GM12801 (cell line): ENCODE measurements at regions not wholly inside any gene's neighbourhood (a gene's known extent, or its start where the extent isn't known, plus 50 kb on each side); places are given as distances from the start of the nearest gene placed in this dataset.

Source experiments
- TF ChIP-seq, protein P1 (sequence below): IDR thresholded peaks from one replicate; pipeline ENCODE4 v1.5.1; 2011; ENCODE audit warnings: control low read depth; ENCODE audit not compliant: insufficient read length; ENCODE audit errors: extremely low read depth

DNA sequence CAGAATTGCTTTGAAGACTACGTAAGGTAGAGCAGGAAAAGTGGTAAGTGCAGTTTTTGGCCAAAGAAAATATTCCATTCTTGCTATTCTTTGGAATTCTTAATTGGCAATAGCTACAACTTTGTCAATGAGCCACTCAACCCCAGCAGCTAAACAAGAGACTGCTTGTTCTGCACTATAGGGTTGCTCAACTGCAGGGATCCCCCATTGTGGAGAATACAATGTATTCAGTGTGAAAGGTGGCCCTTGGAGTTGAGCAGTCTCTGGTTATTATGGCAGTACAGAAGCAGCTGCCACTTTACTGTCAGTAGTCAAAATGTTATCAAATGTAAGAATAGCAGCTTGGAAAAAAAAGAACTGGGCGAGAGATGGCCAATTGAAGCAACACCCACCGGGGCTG lies 808.7 kb downstream of the CENPC start:
- TF ChIP-seq, protein P1, sequence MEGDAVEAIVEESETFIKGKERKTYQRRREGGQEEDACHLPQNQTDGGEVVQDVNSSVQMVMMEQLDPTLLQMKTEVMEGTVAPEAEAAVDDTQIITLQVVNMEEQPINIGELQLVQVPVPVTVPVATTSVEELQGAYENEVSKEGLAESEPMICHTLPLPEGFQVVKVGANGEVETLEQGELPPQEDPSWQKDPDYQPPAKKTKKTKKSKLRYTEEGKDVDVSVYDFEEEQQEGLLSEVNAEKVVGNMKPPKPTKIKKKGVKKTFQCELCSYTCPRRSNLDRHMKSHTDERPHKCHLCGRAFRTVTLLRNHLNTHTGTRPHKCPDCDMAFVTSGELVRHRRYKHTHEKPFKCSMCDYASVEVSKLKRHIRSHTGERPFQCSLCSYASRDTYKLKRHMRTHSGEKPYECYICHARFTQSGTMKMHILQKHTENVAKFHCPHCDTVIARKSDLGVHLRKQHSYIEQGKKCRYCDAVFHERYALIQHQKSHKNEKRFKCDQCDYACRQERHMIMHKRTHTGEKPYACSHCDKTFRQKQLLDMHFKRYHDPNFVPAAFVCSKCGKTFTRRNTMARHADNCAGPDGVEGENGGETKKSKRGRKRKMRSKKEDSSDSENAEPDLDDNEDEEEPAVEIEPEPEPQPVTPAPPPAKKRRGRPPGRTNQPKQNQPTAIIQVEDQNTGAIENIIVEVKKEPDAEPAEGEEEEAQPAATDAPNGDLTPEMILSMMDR = no peak

DNA sequence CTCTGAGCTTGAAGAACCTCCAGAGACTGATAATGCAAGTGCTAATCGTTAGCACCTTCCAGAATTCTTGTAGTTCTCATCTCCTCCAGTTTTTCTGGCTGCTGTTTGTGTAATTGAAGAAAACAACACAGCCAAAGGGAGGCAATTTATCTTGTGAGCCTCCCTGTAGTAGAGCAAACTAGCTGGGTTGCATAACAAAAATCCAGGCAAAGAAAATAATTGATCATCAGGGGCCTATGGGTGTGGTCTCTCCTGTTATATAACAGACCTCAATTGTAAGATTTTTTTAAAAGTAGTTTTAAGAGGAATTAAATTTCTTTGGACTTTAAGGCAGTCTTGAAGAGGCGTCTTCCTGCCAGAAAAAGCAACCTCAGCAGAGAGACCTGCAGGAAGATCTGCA lies 817.0 kb downstream of the CENPC start:
- TF ChIP-seq, protein P1 = no peak

DNA sequence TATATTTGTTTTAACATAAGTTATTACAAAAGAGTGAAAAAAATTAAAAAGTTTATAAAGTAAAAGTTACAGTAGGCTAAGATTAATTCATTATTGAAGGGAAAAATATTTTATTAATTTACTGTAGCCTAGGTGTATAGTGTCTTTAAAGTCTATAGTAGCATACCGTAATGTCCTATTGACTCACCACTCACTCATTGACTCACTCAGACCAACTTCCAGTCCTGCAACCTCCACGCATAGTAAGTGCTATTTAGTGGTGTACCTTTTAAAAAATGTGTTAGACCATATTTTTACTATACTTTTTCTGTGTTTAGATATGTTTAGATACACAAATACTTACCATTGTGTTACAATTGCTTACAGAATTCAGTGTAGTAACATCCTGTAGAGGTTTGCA lies 841.1 kb downstream of the CENPC start:
- TF ChIP-seq, protein P1 = no peak

DNA sequence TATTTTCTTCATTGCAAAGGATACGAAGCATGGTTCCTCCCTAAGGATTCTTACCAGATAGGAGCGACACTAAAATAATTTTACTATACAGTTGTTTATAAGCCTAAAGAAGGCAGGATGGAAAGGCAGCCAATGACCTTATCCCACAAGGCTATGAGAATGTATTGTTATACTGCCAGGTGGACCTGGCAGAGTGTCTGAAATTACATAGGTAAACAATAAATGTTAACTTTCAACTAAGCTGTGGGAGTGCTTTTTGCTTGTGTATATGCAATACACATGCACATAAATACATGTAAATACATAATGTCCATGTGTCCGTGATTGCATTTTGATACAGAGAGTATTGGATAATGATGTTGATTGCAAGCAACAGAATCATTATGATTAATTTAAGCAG lies 850.6 kb downstream of the CENPC start:
- TF ChIP-seq, protein P1 = no peak

DNA sequence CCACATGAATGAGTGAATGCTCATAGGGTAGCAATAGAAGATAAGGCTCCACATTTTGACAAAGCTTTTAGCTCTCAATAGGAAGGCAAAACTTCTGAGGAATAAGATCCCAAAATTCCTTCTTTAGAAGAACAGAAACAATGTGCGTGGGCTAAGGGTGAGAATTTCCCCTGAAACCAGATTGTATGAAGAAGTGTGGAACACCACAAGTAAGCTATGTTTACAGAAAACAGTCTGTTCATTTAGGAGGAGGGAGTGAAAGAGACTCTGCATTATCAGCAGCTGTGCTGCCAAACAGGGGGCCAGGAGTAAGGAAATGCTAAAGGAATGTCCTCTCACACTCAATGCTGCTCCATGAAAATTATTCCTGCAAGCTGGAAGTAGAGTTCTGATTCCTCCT lies 851.6 kb downstream of the CENPC start:
- TF ChIP-seq, protein P1 = no peak

DNA sequence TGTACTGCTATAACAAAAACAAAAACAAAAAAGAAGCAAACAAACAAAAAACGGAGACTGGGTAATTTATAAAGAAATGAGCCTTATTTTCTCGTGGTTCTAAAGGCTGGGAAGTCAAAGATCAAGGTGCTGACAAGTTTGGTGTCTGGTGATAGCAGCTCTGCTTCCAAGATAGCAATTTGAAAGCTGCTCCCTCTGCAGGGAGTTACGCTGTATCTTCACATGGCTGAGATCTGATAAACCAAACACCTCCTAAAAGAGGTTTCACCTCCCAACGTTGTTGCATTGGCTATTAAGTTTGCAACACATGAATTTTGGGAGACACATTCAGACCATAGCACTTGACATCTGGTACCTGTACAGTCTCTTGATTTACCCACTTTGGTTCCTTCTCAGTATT lies 854.2 kb downstream of the CENPC start:
- TF ChIP-seq, protein P1 = no peak

DNA sequence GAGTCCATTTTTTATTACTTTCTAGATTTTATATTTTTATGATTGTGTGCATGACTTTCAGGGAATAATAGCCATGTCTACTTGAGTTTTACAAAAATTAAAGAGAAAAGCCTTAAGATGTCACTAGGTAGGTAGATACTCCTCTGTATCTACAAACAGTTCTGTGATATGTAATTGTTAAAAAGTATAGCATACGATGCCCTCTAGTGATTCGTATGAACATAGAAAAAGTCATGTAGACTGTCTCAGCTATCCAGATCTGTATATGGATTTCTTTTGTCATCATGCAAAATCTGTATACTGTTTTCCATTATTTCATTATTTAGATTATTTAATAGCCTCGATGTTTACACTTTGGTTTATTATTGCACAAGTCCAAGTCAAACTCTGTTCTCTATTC lies 856.6 kb downstream of the CENPC start:
- TF ChIP-seq, protein P1 = no peak

DNA sequence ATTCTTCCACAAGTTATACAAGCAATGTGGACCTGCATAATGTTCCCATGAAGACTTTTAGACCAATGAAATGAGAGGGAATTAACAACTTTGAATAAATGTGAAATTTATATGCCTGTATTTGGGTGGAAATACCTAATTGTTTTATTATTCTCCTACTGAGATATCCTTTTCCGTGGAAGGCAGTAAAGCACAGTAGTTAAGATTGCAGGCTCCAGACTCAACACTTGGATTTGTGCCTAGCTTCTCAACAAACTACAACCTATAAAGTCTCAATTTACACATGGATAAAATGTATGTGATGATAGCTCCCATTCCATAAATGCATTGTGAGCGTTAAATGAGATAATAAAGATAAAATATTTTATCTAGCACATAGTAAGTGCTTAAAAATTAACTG lies 857.8 kb downstream of the CENPC start:
- TF ChIP-seq, protein P1 = no peak
